ENCODE measurements at regions not wholly inside any gene's neighbourhood (a gene's known extent, or its start where the extent isn't known, plus 50 kb on each side); places are given as distances from the start of the nearest gene placed in this dataset.
A peak's percentile ranks its signal among the peaks of the same experiment; 100 is the strongest.
"Not testable (repeated sequence)": the region's sequence is repeated elsewhere in the genome, so short reads cannot be mapped to it uniquely, and the experiment has no call there.

DNA sequence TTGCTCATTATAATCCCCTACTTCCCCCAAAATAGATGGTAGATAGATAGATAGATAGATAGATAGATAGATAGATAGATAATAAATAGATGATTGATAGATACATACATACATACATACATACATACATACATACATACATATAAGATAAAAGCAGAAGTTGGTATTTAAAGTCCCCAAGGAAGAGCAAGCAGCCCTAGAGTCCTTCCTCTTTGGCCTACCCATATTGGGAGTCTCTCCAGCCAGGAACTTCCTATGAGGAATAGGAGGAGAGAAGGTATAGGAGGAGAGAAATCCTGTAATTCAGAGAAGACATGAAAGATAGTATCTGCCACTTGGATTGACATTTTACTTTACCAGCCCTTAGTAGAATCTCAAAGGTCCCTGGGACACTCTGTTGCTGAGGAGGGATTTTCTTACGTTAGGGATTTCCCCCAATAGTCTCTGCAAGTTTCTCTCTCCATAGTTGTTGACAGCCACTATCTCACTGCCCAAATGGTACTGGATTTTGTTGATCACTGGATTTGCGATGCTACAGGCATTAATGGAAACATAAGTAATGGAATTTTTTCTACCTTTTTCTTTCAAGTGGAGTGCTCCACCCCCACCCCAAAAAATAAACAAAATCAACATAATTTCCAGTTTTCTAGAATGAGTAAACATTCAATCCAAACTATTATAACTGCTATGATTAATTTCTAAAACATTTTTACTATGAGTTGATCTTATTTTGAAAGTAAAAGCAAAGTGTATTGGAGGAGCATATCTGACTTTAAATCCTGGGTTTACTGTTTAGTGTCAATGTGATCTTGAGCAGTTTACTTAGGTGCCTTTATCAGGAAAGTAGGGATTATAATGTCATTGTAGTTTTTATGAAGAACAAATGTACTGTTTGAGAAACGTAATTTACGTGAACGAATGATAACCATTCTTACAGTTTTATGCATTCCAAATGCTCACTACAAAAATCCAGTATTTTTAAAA, 93.2 kb upstream of the TNFSF4 start:
- DNase-seq (ENCODE audit: extremely low read depth, low read depth) = no peak

DNA sequence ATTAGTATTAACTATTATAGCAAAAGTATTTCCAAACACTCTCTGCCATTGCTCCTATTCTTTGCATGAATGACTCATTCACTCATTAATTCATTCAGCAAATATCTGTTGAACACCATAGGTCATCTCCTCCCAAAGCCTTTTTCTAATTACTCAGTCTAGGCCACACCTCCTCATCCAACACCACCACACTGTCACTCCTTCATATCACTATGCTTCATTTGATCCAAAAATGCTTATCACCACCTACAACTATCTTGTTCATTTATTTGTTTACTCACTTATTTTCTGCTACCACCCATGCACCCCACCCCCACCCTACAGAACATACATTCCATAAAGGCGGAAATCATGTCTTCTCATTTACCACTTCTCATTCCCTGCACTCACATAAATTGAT, 94.4 kb upstream of the TNFSF4 start:
- no peak for DNase-seq (ENCODE audit: extremely low read depth, low read depth)

GRCh38 chr1:173302366-173302765, 95.2 kb upstream of the TNFSF4 start:
- DNase-seq (ENCODE audit: extremely low read depth, low read depth) = no peak

DNA sequence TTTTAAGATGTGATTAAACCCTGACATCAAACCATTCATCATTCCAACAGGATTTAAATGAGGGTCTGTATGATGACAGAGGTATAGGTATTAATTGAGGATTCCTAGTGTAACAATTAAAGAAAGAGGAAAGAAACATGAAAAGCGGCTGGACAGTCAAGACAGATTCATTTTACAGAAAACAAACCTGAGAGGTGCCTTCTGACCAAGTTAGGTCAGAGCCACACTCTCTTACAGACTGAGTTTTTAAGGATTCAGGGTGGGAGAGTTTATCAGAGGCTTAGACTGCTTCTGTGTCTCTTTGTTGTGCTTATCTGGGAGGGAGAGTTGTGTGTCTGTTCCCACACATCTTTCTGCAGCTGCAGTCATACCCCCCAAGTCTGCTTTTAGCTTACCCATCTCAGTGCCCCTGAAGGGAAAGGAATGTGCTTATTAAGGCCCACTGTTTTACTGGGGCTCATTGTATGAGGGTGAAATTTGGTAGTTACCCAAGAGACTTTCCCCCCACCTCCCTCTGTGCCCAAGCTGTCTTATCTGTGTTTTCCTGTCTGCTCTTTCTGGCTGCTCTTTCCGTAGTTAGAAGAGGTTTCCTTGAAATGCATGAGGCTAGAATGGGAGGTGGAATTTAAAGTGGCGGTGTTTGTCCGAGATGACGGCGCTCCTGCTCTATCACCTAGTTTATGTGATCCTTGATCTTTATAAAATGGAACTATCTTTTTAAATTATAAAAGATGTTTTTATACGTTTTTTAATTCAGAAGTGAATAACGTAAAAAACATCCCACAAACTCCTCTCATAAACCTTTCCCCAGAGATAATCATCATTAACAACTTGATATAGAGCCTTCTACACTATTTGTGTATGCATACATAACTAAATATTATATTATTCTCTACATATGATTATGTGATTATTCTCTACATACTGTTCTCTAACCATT, 96.0 kb upstream of the TNFSF4 start:
- no peak for DNase-seq (ENCODE audit: extremely low read depth, low read depth)

DNA sequence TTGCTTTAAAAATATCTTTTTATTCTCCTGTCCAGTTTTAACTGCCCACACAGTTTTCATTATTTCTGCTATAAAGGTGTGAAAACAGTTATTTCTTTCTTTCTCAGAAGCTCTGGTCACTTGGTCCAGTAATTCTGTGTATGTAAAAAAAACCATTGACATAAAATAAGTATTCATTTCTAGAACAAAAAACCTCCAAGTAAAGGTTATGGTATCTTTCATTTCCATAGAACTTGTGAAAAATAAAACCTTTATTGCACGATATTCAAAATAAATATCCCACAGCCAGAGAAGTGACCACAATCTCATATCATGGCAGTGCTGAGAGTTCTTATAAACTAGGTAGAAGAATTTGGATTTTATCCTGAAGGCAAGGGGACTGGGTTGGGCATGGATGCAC, 96.9 kb upstream of the TNFSF4 start:
- DNase-seq (ENCODE audit: extremely low read depth, low read depth) = no peak

- no peak for DNase-seq (ENCODE audit: extremely low read depth, low read depth)
Measured at GRCh38 chr1:173304529-173305227, 97.5 kb upstream of the TNFSF4 start.

DNA sequence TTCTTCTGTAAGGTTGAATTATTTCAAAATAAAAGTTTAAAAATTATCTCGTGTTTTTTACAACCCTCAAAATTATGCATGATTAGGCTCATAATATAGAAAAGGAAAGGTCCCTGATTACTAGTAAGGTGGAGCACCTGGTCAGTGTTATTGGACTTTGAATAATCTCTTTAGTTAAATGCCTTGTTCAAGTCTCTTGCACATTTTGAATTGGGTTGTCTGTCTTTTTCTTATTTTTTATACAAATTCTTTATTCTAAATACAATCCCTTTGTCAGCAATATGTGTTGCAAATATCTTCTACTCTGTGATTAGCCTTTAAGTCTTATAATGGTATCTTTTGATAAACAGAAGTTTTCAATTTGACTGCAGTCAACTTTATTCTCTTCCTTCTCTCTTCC, 100.7 kb upstream of the TNFSF4 start:
- DNase-seq (ENCODE audit: extremely low read depth, low read depth) = no peak

DNA sequence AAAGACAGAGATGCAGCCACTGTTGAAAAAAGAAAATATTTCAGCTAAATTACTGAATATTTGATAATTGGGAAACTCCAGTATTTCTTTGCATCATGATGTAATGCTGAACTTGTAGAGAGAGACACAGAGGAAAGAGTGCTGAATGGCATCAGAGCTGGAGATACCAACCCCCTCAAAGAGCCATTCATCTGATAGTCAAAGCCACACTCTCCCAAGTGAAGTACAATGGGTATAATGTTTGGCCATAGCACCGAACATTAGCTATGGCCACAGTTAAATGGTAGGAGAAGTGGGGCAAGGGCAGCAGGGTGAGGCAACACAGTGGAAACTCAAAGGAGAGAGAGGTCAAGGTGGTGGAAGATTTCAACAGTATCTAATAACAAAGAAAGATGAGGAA, 107.5 kb upstream of the TNFSF4 start:
- DNase-seq (ENCODE audit: extremely low read depth, low read depth) = no peak

- DNase-seq (ENCODE audit: extremely low read depth, low read depth) = no peak
Measured at GRCh38 chr1:173315296-173315695, 108.2 kb upstream of the TNFSF4 start.

GRCh38 chr1:173318788-173319187, 111.7 kb upstream of the TNFSF4 start:
- no peak for DNase-seq (ENCODE audit: extremely low read depth, low read depth)

GRCh38 chr1:173324352-173324751, 117.2 kb upstream of the TNFSF4 start:
- not testable (repeated sequence) for DNase-seq (ENCODE audit: extremely low read depth, low read depth)

- DNase-seq (ENCODE audit: extremely low read depth, low read depth) = not testable (repeated sequence)
Measured at GRCh38 chr1:173327987-173328386, 120.9 kb upstream of the TNFSF4 start.

DNA sequence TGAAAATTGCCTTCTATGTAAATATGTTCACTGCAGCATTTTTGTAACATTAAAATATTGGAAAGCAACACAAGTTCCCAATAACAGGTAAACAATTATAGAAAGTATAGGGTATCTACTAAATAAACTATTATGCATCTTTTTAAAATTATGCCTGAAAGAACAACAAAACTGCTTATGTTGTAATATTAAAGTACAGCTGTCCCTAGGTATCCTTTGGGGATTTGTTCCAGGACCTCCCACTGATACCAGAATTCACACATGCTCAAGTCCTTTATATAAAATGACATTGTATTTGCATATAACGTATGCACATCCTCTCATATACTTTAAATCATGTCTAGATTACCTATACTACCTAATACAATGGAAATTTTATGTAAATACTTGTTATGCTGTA, 121.8 kb upstream of the TNFSF4 start:
- DNase-seq (ENCODE audit: extremely low read depth, low read depth) = no peak

- no peak for DNase-seq (ENCODE audit: extremely low read depth, low read depth)
Measured at GRCh38 chr1:173329726-173330125, 122.6 kb upstream of the TNFSF4 start.

- peak; percentile 80 for DNase-seq (ENCODE audit: extremely low read depth, low read depth)
Measured at GRCh38 chr1:173330149-173330951, 123.2 kb upstream of the TNFSF4 start.

DNA sequence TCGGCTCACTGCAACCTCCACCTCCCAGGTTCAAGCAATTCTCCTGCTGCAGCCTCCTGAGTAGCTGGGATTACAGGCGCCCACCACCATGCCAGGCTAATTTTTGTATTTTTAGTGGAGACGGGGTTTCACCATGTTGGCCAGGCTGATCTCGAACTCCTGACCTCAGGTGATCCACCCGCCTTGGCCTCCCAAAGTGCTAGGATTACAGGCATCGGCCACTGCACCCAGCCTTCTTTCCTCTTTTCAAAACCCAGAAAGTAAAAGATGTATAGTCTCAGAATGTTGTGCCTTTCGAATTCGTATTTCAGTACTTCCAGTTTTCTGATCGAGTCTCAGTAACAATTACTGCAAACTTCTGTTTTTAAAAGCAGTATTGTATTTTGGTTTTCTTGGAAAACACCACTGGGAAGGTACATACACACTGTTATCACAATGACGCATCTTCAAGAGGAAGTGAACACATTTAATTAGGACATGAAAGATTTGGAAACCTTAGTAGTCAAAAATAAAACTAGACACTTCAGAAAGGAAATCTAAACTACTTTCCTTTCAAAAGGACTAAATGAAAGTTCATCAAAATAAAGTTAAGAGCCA, 123.9 kb upstream of the TNFSF4 start:
- DNase-seq (ENCODE audit: extremely low read depth, low read depth) = peak; percentile 37

DNA sequence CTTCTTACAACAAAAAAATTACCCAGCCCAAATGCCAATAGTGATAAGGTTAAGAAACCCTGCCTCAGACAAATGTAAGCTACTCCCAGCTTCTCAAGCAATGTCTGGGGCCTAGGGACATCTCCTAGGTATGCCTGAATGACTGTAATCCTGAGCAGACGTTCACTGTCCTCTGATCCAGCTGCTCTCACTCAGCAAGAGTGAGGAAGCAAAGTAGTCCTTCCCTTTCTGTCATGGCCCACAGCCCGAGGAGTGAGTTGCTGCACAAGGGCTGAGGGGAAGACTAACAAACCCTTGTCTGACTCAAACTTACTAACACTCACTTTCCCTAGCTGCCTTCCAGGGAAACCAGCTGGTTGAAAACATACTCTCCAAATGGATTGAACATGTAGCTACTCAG, 124.9 kb upstream of the TNFSF4 start:
- DNase-seq (ENCODE audit: extremely low read depth, low read depth) = no peak

DNA sequence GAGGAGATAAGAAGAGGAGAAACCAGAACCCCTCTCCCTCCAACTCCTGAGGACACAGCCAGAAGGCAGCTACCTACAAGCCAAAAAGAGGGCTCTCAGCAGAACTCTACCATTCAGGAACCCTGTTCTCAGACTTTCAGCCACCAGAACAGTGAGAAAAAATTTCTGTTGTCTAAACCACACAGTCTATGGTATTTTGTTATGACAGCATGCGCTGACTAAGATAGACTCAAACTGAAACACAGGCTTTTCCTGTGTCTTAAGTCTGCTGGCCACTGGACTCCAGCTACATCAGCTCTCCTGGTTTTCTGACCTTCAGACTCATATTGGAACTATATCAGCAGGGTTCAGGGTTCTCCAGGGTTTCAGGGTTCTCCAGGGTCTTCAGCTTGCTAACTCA, 126.5 kb upstream of the TNFSF4 start:
- no peak for DNase-seq (ENCODE audit: extremely low read depth, low read depth)

DNA sequence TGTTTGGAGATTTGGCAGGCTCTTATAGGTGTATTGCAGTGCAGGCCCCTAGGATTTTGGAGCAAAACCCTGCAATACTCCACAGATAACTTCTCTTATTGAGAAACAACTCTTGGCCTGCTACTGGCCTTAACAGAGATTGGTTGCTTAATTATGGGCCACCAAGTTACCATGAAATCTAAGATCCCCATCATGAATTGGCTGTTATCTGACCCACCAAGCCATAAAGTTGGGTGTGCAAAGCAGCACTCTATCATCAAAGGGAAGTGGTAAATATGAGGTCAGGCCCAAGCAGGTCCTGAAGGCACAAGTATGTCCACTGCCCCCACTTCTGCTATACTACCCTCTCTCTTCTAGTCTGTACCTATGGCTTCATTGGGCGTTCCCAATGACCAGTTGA, 130.0 kb upstream of the TNFSF4 start:
- no peak for DNase-seq (ENCODE audit: extremely low read depth, low read depth)

DNA sequence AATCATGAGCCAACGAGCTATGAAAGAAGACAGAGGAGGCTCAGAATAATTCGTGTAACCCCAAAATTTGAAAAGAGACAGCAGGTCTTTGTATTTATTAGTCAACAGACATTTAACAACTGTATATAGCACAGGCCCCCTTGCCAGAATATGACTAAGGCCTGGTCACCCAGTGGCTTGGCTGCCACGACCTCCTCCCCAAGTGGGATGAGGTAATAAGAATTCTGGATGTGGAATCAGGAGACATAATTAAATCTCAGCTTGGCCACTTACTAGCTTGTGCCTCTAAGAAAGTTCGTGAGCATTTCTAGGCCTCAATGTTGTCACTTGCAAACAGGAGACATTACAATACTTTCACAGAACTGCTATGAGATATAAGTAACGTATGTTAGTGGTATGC, 134.2 kb upstream of the TNFSF4 start:
- no peak for DNase-seq (ENCODE audit: extremely low read depth, low read depth)
